HG03280 (cell line): ENCODE measurements at regions not wholly inside any gene's neighbourhood (a gene's known extent, or its start where the extent isn't known, plus 50 kb on each side); places are given as distances from the start of the nearest gene placed in this dataset.
"Not testable (repeated sequence)": the region's sequence is repeated elsewhere in the genome, so short reads cannot be mapped to it uniquely, and the experiment has no call there.

Experiments used
- ATAC-seq: cut with Tn5 transposase; IDR thresholded peaks from one replicate; pipeline ENCODE4 v1.9.1; 2021; ENCODE audit warnings: mild to moderate bottlenecking, moderate library complexity; ENCODE audit not compliant: unreplicated experiment

- no peak for ATAC-seq
Observed at GRCh38 chr21:15306271-15306670, 241.5 kb upstream of the NRIP1 start.

GRCh38 chr21:15308333-15308732 is 243.5 kb upstream of the NRIP1 start:
- ATAC-seq, result no peak

GRCh38 chr21:15309022-15309590 is 244.3 kb upstream of the NRIP1 start:
- no peak for ATAC-seq

- ATAC-seq, result no peak
Observed at GRCh38 chr21:15309721-15310120, 244.9 kb upstream of the NRIP1 start.

- no peak for ATAC-seq
Observed at GRCh38 chr21:15311510-15311909, 246.7 kb upstream of the NRIP1 start.

GRCh38 chr21:15317034-15317433 is 252.2 kb upstream of the NRIP1 start:
- ATAC-seq, result not testable (repeated sequence)

- no peak for ATAC-seq
Observed at GRCh38 chr21:15319727-15320126, 254.9 kb upstream of the NRIP1 start.

GRCh38 chr21:15324542-15324941 is 259.7 kb upstream of the NRIP1 start:
- no peak for ATAC-seq

GRCh38 chr21:15326032-15326867 is 261.4 kb upstream of the NRIP1 start:
- no peak for ATAC-seq

DNA sequence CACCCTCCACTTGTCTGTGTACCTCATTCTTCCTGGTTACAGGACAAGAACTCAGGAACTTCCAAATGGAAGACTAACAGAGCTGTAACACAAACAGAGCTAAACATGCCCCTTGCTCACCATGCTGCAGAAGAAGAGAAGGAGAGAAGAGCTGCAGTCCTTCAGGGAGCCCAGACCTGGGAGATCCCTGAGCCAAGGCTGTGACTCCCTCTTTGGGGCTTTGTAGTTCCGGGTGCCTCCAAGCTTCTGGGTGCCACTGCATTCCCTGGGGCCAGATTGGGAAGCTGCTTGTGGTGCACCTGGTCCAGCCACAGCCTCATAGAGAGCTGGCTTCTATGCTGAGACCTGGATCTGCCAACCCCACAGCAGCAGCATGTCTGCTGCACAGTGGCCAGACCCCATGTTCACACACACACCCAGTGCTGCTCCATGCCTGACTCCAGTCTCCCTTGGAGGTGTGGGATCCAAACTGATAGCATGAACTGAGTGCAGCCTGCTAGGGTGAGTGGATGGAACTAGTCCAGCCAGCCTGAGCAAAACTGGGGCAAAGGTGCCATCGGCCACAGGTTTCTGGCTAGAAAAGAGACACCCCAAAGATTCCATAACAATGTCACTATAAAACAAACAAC is 263.0 kb upstream of the NRIP1 start:
- ATAC-seq, result no peak

DNA sequence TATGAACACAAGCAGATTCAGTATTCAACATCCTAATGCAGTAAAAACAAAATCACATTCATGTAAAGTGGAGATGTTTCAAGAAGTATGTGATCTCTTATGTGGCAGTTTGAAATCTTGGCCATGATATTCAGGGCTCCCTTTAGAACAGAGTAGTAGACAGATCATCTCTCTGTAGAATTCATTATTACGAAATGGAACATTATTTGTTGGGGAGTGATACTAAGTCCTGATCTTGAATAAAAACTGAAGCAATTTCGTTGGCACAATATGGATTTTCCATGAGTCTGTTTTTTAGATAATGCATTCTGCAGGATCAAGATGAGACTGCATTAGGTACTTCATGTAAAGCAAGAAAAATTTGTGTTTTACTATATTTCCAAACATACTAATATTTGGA is 264.4 kb upstream of the NRIP1 start:
- ATAC-seq, result no peak

DNA sequence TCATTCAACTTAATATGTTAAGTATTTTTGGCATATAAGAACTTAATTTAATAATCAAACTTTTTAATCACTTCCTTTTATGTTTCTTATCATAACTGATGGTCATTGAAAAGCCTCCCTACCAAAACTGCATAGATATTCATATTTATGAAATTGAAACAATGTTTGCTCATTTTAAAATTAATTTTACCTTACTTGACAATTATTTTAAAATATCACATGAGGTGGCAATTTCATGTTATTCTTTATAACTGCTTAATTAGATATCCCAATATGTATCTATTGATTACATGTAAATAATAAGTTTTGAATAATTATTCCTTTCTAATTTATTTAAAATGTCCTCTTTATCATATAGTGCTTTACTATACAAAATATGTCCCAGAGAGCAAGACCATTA is 266.1 kb upstream of the NRIP1 start:
- ATAC-seq, result no peak

DNA sequence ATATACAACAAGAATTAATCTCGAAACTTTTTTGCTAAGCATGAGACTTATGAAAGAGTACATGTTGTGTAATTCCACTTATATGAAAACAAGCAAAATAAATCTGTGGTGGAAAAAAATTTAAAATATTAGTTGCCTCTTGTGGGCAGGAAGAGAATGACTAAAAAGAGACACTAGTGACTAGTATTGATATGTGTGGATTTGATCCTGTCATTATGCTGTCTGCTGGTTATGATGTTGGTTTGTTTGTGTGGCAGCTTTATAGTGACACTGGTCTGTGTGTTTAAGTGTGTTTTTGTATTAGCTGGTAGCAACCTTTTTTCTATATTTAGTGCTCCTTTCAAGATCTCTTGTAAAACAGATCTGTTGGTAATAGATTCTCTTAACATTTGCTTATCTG is 267.8 kb upstream of the NRIP1 start:
- no peak for ATAC-seq

DNA sequence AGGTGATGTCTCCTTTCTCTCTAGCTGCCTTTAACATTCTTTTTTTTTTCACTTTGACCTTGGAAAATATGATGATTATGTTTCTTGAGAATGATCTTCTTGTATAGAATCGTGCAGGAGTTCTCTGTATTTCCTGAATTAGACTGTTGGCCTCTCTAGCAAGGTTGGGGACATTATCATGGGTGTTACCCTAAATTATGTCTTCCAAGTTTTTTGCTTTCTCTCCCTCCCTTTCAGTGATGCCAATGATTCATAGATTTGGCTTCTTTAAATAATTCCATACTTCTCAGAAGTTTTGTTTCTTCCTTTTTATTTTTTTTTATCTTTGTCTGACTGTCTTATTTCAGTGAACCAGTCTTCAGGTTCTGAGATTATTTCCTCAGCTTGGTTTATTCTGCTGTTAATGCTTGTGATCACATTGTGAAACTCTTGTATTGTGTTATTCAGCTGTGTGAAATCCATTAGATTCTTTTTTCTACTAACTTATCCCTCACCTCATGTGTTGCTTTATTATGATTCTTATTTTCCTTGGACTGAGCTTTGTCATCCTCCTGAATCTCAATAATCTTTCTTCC is 268.4 kb upstream of the NRIP1 start:
- ATAC-seq, result no peak

DNA sequence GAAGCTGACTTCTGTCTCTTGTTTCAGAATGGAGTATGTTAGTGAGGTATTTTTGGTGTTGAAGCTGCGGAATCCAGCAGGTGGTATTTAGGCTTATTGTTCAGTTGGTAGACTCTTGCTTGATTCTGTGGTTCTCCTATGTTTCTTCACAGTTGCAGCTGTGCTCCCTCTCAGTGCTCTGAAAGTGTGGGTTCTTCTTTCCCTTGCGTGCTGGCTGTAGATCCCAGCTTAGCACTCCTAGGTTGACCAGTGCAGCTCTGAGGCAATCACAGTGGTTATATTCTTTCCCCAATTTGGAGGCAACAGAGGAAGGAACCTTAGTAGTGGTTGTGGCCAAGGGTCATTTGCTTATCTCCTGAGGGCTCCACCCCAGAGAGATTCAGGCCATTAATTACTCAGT is 269.2 kb upstream of the NRIP1 start:
- no peak for ATAC-seq

- ATAC-seq, result no peak
Observed at GRCh38 chr21:15343066-15343465, 278.3 kb upstream of the NRIP1 start.

- no peak for ATAC-seq
Observed at GRCh38 chr21:15352009-15352408, 287.2 kb upstream of the NRIP1 start.

DNA sequence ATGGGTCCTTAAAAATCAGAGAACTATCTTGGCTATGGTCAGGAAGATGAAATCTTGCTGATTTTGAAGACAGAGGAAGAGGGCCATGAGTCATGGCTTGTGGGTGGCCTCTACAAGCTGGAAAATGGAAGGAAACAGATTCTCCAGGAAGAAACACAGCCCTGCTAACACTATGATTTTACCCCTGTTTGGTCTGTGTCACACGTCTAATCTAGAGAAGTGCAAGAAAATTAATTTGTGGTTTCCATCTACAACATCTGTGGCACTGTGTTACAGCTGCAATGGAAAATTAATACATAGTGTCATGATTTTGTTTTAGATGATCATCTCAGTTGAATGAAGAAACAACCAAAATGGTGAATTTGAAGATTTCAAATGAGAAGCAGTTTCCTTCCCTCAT is 288.7 kb upstream of the NRIP1 start:
- ATAC-seq, result no peak

DNA sequence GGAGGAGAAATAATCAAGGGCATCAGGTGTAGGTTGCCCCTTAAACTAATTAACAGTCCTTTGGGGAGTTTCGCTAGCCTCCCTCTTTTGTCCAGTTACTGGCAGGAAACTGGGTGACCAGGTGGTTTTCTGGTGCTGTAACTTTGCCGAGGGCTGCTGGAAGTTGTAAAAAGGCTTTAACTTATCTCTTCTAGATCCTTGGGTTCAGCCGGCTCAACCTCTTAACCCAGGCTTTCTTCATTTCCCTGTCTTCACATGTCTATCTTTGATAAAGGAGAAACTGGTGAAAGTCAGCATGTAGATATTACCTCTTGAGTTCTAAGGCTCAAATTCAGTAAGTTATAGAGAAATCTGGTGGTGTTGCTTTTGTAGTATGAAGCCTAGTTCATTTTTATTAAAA is 289.7 kb upstream of the NRIP1 start:
- ATAC-seq, result no peak

- ATAC-seq, result no peak
Observed at GRCh38 chr21:15355066-15355465, 290.3 kb upstream of the NRIP1 start.

DNA sequence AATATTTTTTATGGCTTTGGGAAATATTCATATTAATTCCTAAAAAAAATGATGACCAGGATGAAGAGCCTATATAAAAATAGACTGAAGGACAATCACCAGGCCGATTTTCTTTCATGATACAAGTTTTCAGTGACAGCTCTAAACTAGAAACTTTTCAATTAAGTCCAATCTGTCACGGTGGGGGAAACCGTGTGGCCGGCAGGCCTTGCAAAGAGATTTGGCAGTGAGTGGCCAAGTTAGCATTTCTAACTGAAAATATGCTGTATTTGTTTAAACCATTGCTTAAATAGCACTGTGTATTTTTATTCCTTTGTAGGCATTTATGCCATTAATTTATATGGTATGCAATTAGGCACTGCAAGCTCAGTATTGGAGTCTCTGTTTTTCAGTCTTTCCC is 294.5 kb upstream of the NRIP1 start:
- ATAC-seq, result no peak

DNA sequence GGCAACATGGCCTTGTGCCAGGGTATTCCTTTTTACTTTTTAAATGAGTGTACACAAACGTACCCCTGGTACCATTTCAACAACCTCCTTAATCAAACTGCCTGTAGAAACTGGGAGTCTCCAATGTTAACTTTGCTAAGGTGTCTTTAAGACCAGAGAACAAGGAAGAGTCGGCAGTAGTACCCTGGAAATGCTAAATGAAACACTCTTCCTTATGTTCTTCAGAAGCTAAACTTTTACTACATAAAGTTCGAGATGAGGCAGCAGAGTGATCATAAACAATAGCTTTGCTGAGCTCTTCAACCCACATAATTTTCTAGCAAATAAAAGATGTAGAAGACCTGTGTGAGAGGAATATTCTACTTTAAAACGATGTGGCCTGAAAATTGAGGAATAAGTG is 297.7 kb upstream of the NRIP1 start:
- ATAC-seq, result no peak
